ENCODE measurements at regions not wholly inside any gene's neighbourhood (a gene's known extent, or its start where the extent isn't known, plus 50 kb on each side); places are given as distances from the start of the nearest gene placed in this dataset.
"Not testable (repeated sequence)": the region's sequence is repeated elsewhere in the genome, so short reads cannot be mapped to it uniquely, and the experiment has no call there.

DNA sequence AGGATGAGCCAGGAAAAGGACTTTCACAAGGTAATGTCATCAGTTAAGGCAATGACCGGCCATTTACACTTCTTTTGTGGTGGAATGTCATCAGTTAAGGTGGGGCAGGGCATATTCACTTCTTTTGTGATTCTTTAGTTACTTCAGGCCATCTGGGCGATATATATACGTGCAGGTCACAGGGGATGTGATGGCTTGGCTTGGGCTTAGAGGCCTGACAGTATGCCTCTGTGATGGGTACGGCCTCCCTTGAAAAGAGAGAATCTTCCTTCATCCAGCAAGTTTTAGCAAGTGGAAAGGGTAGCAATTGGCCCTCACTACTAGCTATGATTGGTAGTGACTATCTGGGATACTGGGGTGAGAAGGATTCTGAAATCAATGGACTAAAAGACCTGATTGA is 456.4 kb downstream of the SHISA9 start:
- TF ChIP-seq, protein P1, sequence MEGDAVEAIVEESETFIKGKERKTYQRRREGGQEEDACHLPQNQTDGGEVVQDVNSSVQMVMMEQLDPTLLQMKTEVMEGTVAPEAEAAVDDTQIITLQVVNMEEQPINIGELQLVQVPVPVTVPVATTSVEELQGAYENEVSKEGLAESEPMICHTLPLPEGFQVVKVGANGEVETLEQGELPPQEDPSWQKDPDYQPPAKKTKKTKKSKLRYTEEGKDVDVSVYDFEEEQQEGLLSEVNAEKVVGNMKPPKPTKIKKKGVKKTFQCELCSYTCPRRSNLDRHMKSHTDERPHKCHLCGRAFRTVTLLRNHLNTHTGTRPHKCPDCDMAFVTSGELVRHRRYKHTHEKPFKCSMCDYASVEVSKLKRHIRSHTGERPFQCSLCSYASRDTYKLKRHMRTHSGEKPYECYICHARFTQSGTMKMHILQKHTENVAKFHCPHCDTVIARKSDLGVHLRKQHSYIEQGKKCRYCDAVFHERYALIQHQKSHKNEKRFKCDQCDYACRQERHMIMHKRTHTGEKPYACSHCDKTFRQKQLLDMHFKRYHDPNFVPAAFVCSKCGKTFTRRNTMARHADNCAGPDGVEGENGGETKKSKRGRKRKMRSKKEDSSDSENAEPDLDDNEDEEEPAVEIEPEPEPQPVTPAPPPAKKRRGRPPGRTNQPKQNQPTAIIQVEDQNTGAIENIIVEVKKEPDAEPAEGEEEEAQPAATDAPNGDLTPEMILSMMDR (IDR thresholded peaks at IDR 0.05; ENCODE audit: extremely low read depth in 1 of 2, insufficient read depth in 1 of 2, low read depth in 1 of 2, low read length in 2 of 2) = not testable (repeated sequence)
- TF ChIP-seq POLR2A (IDR thresholded peaks at IDR 0.05; ENCODE audit: low read depth, low read length); EZH2 (IDR thresholded peaks at IDR 0.05; ENCODE audit: borderline replicate concordance, low read depth, low read length, severe bottlenecking): not testable (repeated sequence)
- TF ChIP-seq, protein P2, sequence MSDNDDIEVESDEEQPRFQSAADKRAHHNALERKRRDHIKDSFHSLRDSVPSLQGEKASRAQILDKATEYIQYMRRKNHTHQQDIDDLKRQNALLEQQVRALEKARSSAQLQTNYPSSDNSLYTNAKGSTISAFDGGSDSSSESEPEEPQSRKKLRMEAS (IDR thresholded peaks at IDR 0.05; ENCODE audit: insufficient read depth, insufficient read length) = not testable (repeated sequence)

Data from endothelial cell of umbilical vein (primary cell).